RPMI8226 (cell line): ENCODE measurements at regions not wholly inside any gene's neighbourhood (a gene's known extent, or its start where the extent isn't known, plus 50 kb on each side); places are given as distances from the start of the nearest gene placed in this dataset.

Experiments
- DNase-seq: peaks from one replicate; pipeline ENCODE4 v3.0.0-alpha.2; 2015

DNA sequence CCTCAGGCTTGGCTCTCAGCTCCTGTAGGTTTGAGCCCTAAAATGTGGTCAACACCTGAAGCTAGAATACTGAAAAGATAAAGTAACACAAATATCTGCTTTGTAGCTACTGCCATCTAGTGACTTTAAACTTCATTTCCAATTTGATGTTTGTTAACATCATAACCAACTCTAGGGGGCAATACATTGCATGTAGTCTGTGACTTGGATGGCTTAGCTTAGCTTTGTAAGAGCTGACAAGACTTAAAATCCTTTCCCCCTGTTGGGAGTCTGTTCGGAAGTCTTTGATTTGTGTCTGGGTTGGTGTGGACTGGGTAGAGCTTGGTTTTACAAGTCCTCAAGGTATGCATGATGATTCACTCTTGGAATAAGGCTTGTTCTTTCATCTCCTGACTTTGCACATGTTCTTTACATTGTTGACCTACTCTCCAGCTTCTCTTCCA lies 51.7 kb downstream of the SCN11A start:
- DNase-seq, result peak; percentile 59

DNA sequence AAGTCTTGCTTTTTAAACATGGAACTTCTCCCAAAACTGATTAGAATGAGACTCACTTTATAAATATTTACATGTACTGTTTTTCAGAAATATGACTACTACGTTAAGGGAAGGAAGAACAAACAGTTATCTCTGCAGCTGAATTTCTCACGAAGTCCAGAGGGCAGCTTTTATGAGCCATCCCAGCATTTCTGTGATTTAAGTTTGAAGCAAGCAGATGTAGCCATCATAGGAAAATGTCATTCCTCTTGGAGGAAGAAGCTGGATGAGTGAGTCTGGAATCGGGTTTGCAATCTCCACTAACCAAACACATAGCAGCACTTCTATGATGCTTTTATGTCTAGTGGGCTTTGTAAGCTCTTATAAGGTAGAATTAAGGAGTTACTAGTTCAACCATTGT lies 53.7 kb downstream of the SCN11A start:
- DNase-seq, result no peak

DNA sequence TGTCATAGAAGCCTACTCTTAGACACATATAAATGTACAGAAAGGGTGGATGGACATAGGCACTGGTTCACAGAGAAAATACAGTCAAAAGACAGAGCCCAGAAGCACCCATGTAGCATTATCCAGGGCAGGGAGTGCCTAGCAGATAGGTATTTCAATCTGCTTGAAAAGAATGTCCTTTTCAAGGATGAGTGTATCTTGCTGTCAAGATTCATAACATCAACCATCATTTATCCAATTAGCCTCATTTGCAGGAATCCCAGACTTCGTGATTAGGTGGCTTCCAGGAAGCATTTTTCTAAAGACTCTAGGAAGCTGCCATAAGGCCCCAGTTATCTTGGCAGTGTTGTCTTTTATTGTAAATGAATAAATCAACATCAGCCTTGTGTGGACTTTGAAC lies 55.6 kb downstream of the SCN11A start:
- DNase-seq, result no peak

GRCh38 chr3:38994251-38994650 lies 57.5 kb downstream of the SCN11A start:
- DNase-seq, result no peak

DNA sequence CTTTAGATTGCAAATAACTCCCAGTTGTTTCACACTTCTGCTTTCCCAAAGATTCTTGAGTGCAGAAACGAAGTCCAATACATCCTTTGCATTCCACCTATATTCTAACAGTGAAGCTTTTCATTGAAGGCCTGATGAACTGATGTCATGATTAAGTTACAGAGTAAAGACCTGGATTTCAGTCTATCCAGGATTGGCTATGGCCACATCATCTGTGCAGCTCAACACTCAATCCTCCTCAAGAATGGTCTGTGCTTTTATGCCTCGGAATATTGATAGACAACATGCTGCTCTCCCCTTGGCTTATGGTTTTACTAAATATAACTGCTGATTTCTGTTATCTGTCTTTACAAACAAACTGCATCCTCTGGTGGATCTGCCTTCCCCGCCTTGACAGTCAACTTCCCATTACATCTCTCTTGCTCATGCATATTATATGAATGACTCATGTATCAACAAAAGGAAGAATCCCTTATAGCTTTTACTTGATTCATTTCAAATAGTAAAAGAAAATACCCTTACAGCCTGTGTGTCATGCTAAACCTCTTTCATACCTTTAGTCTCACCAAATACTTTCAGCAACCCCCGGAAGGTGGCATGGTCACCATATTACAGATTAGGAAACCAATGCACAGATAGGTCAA lies 59.5 kb downstream of the SCN11A start:
- no peak for DNase-seq

DNA sequence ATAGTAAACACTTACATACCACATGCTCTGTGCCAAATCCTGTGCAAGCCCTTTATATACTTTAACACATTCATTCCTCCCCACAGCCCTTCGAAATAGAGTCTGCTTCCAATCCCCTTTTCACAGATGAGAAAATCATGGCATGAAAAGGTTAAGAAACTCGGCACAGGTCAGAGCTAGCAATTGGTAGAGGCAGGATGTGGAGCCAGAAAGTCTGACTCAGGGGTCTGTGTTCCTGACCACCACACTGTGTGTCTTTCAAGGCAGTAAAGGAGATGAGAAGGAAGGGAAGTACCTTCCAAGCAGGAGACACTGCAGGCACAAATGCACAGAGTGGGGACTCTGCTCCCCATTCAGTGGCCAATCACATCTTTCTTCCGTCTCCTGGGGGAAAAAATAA lies 61.1 kb downstream of the SCN11A start:
- no peak for DNase-seq

DNA sequence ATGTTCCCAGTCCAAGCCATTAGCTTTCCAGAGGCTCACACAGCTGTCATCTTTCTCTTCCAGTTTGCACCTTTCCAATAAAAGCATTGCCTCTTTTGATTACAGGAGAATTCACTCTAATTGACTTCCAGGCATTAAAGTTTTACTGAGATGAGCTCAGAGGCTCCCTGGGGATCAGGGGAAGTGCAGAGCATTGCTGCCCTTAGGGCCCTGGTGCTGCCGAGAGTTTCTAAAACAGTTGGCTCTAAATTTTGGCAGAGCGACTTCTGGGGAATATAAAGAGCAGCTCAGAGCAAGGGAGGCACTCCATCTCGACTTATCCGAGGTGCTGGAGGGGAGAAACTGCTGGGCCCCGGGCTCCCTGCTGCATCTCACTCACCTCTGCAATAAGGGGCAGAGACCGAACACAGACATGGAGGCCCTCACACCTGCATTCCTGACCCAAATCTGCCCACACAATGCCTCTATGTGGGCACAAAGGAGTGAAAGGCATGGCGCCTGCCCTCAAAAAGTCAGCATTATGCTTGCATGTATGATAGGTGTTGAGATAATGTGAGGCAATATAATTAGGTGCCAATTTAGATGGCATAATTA lies 61.7 kb downstream of the SCN11A start:
- DNase-seq, result no peak

GRCh38 chr3:38988955-38989354 lies 62.8 kb downstream of the SCN11A start:
- no peak for DNase-seq

- DNase-seq, result no peak
Measured at GRCh38 chr3:38987456-38987855, 64.3 kb downstream of the SCN11A start.

GRCh38 chr3:38986901-38987300 lies 64.8 kb downstream of the SCN11A start:
- DNase-seq, result no peak

- DNase-seq, result no peak
Measured at GRCh38 chr3:38985981-38986380, 65.8 kb downstream of the SCN11A start.

- DNase-seq, result no peak
Measured at GRCh38 chr3:38985581-38985980, 66.2 kb downstream of the SCN11A start.

- DNase-seq, result no peak
Measured at GRCh38 chr3:38984731-38985130, 67.0 kb downstream of the SCN11A start.

- no peak for DNase-seq
Measured at GRCh38 chr3:38984110-38984509, 67.6 kb downstream of the SCN11A start.

- no peak for DNase-seq
Measured at GRCh38 chr3:38980938-38981337, 70.8 kb downstream of the SCN11A start.

DNA sequence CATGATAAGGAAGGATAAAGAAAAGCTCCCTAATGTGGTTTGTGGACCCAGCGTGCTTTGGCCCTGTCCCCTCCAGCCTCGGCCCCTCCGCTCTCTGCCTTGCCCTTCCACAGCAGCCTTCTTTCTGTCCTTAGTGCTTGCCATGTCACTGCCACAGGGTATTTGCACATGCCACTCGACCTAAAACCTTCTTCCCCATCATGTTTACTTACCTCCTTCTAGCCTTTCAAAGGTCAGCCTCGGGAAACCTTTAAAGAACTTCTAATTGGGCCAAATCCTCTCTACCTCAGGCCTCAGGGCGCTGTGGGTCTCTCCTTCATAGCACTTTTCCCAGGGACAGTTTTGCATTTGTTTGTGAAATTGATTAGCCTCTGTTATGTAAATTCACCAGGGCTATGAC lies 73.0 kb downstream of the SCN11A start:
- no peak for DNase-seq

DNA sequence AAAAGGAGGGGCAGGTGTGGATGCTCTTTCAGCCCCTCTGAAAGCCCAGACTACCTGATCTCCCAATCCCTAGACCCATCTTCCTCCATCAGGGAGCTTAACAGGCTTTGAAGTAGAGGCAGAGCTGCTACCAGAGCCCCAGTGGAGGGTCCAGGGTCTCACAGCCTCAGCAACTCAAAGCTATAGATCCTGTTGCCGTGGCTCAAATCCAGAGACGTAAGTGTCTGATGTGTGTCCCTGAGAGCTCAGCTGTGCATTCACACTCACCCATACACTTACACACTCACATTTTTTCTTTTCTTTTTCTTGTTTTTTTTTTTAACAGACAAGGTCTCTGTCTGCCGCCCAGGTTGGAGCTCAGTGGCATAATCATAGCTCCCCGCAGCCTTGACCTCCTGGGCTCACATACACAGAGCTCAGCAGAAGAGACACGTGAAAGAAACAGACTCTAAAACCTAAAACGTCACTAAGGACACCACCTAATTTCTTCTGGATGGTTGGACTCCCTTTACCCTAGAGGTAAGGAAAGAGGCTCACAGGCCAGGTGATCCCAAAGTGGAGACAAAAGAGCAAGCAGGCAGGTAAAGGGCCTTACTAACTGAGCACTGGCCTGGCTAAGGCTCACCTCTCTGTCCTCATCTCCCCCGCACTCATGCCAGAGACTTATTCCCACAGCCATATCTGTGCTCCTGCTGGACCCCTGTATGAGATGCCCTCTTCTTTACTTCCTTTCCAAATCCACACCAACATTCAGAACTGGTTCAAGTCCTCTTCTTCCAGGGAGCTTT lies 80.7 kb downstream of the SCN11A start:
- no peak for DNase-seq

GRCh38 chr3:38969317-38970235 lies 82.2 kb downstream of the SCN11A start:
- DNase-seq, result no peak

DNA sequence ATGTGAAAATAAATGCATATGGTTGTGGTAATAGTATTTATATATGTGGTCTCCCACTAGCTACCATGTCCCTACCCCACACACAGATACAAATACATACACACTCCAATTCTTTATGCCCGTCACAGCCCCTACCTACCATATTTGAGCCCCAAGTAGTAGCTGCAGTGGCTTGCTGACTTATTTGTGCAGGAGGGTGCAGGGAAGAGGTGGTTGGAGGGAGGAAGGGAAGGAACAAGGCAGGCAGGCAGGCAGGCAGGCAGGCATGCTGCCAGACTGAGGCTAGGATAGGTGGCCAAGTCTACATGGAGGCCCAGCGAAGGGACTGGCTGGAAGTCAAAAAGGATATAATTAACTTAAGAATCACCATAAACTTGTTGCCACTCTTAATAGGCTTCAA lies 82.9 kb downstream of the SCN11A start:
- no peak for DNase-seq

DNA sequence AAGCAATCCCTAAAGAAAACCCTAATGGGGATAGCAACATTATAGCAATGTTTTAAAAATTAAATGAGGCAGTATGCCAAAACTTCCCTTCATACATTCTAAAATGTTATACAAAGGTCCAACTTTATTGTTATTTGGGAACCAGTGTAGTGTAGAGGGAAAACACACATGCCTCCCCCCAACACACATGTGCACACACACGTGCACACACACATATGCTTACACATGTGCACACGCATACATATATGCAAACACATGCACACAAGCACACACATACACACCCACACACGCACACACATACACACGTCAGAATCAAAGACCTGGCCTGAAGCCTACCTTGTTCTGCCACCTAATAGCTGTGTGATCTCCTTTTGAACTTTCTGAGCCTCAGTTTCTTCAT lies 83.3 kb downstream of the SCN11A start:
- DNase-seq, result no peak

- no peak for DNase-seq
Measured at GRCh38 chr3:38967693-38967989, 84.1 kb downstream of the SCN11A start.

DNA sequence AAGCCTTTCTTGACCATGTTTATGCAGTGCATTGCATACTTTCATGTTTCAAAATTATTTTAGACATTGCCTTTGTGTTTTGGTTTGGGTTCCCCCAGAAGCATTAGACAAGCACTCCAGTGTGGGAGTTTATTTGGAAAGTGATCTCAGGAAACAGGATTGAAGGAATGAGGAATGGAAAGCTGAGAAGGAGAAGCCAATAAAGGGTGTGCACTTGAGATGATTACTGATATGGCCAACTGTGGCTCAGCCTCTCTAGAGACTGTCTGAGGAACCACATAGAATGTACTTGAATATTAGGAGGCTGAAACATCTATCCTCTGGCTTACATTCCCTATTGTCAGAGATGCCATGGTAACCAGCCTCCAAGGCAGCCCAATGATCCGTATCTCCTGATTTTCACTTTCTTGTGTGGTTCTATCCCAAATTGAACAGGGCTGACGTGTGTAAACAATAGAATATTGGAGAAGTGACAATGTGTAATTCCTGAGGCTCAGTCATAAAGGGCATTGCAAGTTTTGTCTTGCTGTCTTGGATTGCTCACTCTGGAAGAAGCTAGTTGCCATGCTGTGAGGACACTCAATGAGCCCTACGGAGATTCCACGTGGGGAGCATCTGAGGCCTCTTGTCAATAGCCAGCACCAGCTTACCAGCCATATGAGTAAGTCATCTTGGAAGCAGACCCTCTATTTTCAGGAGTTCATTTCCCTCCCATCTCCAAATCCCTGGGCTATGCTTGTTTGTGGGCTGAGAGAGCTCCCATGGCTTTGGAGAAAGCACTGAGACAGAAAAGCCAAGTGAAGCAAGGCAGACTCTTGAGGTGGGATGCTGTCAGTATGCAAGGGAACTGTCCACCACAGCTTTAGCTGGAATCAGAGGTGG lies 84.7 kb downstream of the SCN11A start:
- no peak for DNase-seq
